ENCODE measurements at regions not wholly inside any gene's neighbourhood (a gene's known extent, or its start where the extent isn't known, plus 50 kb on each side); places are given as distances from the start of the nearest gene placed in this dataset.

GRCh38 chr11:13861411-13861810 is 101.1 kb upstream of the SPON1 start:
- Histone ChIP-seq H3K4me3 (ENCODE audit: low read length) (no peak overlapping the region), H3K4me1 (ENCODE audit: low read length) (peaks cover 17% of the 10 kb centered on the region; the same call in 1 of the 2 replicates), H3K79me2 (ENCODE audit: low read length) (no peaks in the 10 kb centered on the region), H3F3A (ENCODE audit: insufficient read depth, low read length) (peaks cover 10% of the 10 kb centered on the region; the same call in 1 of the 2 replicates), H3K9me3 (replicated peaks; ENCODE audit: insufficient read depth, low read length) (no peaks in the 10 kb centered on the region), H2AFZ (ENCODE audit: low read length) (peak overlapping the region; percentile 30; the same call in 1 of the 2 replicates), H4K20me1 (ENCODE audit: insufficient read depth, low read length) (no peaks in the 10 kb centered on the region), H3K4me2 (ENCODE audit: low read depth, low read length) (peak overlapping the region; percentile 19), H3K36me3 (replicated peaks; ENCODE audit: insufficient read depth, low read length) (no peaks in the 10 kb centered on the region), H3K27ac (ENCODE audit: low read length) (peak overlapping the region; percentile 50; the same call in 1 of the 2 replicates), H3K9me2 (replicated peaks; ENCODE audit: insufficient read depth, low read length) (no peaks in the 10 kb centered on the region), H3K27me3 (replicated peaks; ENCODE audit: insufficient read depth, low read length) (no peaks in the 10 kb centered on the region), H3K9ac (ENCODE audit: low read length) (no peak overlapping the region)
- no peak for TF ChIP-seq EZH2phosphoT487 (IDR thresholded peaks at IDR 0.05; ENCODE audit: low read length)
- no peak for TF ChIP-seq EZH2 (optimal IDR thresholded peaks at IDR 0.05; ENCODE audit: low read depth, low read length)
- TF ChIP-seq CTCF (IDR thresholded peaks at IDR 0.05; ENCODE audit: low read length): no peak
- DNase-seq: peak; percentile 86

- Histone ChIP-seq H3K4me1 (ENCODE audit: low read length) (peaks cover 17% of the 10 kb centered on the region; the same call in 1 of the 2 replicates), H3F3A (ENCODE audit: insufficient read depth, low read length) (peaks cover 10% of the 10 kb centered on the region; the same call in 1 of the 2 replicates), H2AFZ (ENCODE audit: low read length) (no peak overlapping the region), H3K4me3 (ENCODE audit: low read length) (no peak overlapping the region), H3K79me2 (ENCODE audit: low read length) (no peaks in the 10 kb centered on the region), H3K9me2 (replicated peaks; ENCODE audit: insufficient read depth, low read length) (no peaks in the 10 kb centered on the region), H3K9me3 (replicated peaks; ENCODE audit: insufficient read depth, low read length) (no peaks in the 10 kb centered on the region), H3K36me3 (replicated peaks; ENCODE audit: insufficient read depth, low read length) (no peaks in the 10 kb centered on the region), H3K27me3 (replicated peaks; ENCODE audit: insufficient read depth, low read length) (no peaks in the 10 kb centered on the region), H4K20me1 (ENCODE audit: insufficient read depth, low read length) (no peaks in the 10 kb centered on the region), H3K27ac (ENCODE audit: low read length) (no peak overlapping the region), H3K4me2 (ENCODE audit: low read depth, low read length) (no peak overlapping the region), H3K9ac (ENCODE audit: low read length) (no peak overlapping the region)
- no peak for DNase-seq
- no peak for TF ChIP-seq EZH2phosphoT487 (IDR thresholded peaks at IDR 0.05; ENCODE audit: low read length)
- no peak for TF ChIP-seq EZH2 (optimal IDR thresholded peaks at IDR 0.05; ENCODE audit: low read depth, low read length)
- TF ChIP-seq CTCF (IDR thresholded peaks at IDR 0.05; ENCODE audit: low read length): no peak
These were observed 99.6 kb upstream of the SPON1 start for GRCh38 chr11:13862845-13863392.

GRCh38 chr11:13868710-13869397 is 93.7 kb upstream of the SPON1 start:
- H3K9me3 ChIP-seq (replicated peaks; ENCODE audit: insufficient read depth, low read length): no peaks in the 10 kb centered on the region
- no peaks in the 10 kb centered on the region for H3K36me3 ChIP-seq (replicated peaks; ENCODE audit: insufficient read depth, low read length)
- H4K20me1 ChIP-seq (ENCODE audit: insufficient read depth, low read length): no peaks in the 10 kb centered on the region
- no peaks in the 10 kb centered on the region for H3F3A ChIP-seq (ENCODE audit: insufficient read depth, low read length)
- H3K4me1 ChIP-seq (ENCODE audit: low read length): no peaks in the 10 kb centered on the region
- H3K27me3 ChIP-seq (replicated peaks; ENCODE audit: insufficient read depth, low read length): no peaks in the 10 kb centered on the region
- no peak for TF ChIP-seq CTCF (IDR thresholded peaks at IDR 0.05; ENCODE audit: low read length)
- no peak for TF ChIP-seq EZH2 (optimal IDR thresholded peaks at IDR 0.05; ENCODE audit: low read depth, low read length)
- TF ChIP-seq EZH2phosphoT487 (IDR thresholded peaks at IDR 0.05; ENCODE audit: low read length): no peak
- no peaks in the 10 kb centered on the region for H3K9me2 ChIP-seq (replicated peaks; ENCODE audit: insufficient read depth, low read length)
- H3K4me2 ChIP-seq (ENCODE audit: low read depth, low read length): no peak overlapping the region
- H3K4me3 ChIP-seq (ENCODE audit: low read length): no peak overlapping the region
- H2AFZ ChIP-seq (ENCODE audit: low read length): no peak overlapping the region
- no peaks in the 10 kb centered on the region for H3K79me2 ChIP-seq (ENCODE audit: low read length)
- DNase-seq: no peak
- no peak overlapping the region for H3K27ac ChIP-seq (ENCODE audit: low read length)
- H3K9ac ChIP-seq (ENCODE audit: low read length): no peak overlapping the region

All from MM.1S (cell line).